ENCODE measurements at regions not wholly inside any gene's neighbourhood (a gene's known extent, or its start where the extent isn't known, plus 50 kb on each side); places are given as distances from the start of the nearest gene placed in this dataset.

DNA sequence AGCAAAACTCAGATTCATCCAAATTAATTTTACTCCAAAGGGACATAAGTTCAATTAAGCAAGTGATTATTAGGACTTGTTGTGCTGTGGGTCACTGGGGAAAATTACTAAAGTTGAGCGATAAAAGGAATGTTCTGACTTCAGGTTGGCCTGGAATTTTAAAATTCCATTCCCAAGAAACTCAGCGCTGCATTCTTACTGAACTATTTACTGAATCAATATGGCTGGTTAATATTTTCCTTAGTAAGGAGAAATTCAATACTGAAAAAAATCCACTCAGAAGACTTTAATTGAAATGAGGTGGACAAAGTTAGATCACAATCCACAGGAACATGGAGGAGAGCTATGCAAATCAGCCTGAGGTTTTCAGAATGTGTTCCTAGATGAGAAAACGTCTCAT, 578.9 kb upstream of the NR5A2 start:
- Histone ChIP-seq H3K4me3 (no peak overlapping the region), H3K27ac (peak overlapping the region; percentile 61 to 85 (median 76)), H3K36me3 (replicated peaks in 1 of 2; ENCODE audit: insufficient read depth in 1 of 2, low read depth in 2 of 2) (no peaks in the 10 kb centered on the region), H3K9me3 (no peaks in the 10 kb centered on the region), H3K27me3 (no peaks in the 10 kb centered on the region), H3K4me1 (peaks cover 32% of the 10 kb centered on the region)
- peak in 1 of 3 donors; percentile 54 for TF ChIP-seq POLR2A (IDR thresholded peaks at IDR 0.05)
- TF ChIP-seq, protein P1, sequence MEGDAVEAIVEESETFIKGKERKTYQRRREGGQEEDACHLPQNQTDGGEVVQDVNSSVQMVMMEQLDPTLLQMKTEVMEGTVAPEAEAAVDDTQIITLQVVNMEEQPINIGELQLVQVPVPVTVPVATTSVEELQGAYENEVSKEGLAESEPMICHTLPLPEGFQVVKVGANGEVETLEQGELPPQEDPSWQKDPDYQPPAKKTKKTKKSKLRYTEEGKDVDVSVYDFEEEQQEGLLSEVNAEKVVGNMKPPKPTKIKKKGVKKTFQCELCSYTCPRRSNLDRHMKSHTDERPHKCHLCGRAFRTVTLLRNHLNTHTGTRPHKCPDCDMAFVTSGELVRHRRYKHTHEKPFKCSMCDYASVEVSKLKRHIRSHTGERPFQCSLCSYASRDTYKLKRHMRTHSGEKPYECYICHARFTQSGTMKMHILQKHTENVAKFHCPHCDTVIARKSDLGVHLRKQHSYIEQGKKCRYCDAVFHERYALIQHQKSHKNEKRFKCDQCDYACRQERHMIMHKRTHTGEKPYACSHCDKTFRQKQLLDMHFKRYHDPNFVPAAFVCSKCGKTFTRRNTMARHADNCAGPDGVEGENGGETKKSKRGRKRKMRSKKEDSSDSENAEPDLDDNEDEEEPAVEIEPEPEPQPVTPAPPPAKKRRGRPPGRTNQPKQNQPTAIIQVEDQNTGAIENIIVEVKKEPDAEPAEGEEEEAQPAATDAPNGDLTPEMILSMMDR (IDR thresholded peaks at IDR 0.05) = no peak
- DNase-seq = no peak
- intact Hi-C loops (cut with DNase I) = no loop called here
- ATAC-seq = peak; percentile 92
- WGBS, 2 donors = 18 to 25% methylated on average over 3 of the region's 3 CpGs

DNA sequence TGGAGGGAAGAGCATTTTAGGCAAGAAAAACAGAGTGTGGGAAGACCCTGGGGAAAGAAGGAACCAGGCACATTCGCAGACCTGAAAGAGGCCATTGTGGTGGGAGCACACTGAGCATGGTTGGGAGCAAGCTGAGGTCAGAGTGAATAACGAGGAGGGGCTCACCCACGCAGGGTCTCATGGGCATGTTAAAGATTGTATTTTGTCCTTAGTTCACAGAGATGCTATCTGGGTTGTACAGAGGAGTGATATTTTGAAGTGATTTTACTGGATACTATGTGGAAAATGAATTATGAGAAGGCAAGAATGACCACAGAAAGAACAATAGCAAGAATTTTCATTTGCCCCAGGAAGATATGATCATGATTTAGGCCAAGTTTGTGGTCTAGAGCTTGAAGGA, 578.3 kb upstream of the NR5A2 start:
- intact Hi-C loops (cut with DNase I) = no loop called here
- no peak overlapping the region for H3K4me3 ChIP-seq
- no peaks in the 10 kb centered on the region for H3K9me3 ChIP-seq
- DNase-seq (no peak), ATAC-seq (peak; percentile 43)
- H3K27me3 ChIP-seq = no peaks in the 10 kb centered on the region
- 31 to 33% methylated on average over 3 of the region's 3 CpGs for WGBS, 2 donors
- H3K36me3 ChIP-seq (replicated peaks in 1 of 2; ENCODE audit: insufficient read depth in 1 of 2, low read depth in 2 of 2) = no peaks in the 10 kb centered on the region
- TF ChIP-seq, protein P1 (IDR thresholded peaks at IDR 0.05) = no peak
- no peak for TF ChIP-seq POLR2A (IDR thresholded peaks at IDR 0.05)
- H3K4me1 ChIP-seq = peaks cover 32% of the 10 kb centered on the region
- peak overlapping the region in 3 of 4 donors; percentile 61 to 85 (median 76) for H3K27ac ChIP-seq

DNA sequence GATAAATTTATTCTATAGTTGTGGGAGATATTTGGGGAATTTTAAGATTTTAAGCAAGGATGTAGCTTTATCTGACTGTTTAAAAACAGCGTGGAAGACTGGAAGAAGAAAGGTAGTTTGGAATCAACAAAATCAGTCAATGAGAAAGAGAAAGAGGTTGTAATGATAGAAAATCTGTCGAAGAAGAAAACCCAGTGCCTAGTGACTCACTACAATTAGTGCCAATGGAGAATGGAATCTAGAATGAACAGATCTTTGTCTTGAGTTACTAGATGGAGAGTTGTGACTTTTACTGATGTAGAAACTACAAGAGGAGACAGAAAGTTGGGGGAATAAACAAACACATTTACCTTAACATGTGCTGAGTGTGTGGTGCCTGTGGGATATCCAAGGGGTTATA, 577.8 kb upstream of the NR5A2 start:
- Histone ChIP-seq H3K27me3 (no peaks in the 10 kb centered on the region), H3K36me3 (replicated peaks in 1 of 2; ENCODE audit: insufficient read depth in 1 of 2, low read depth in 2 of 2) (no peaks in the 10 kb centered on the region), H3K4me1 (peaks cover 32% of the 10 kb centered on the region), H3K9me3 (no peaks in the 10 kb centered on the region), H3K4me3 (no peak overlapping the region), H3K27ac (peak overlapping the region in 2 of 4 donors; percentile 76 to 85)
- DNase-seq (no peak), ATAC-seq (no peak)
- TF ChIP-seq, protein P1 (IDR thresholded peaks at IDR 0.05) = no peak
- no peak for TF ChIP-seq POLR2A (IDR thresholded peaks at IDR 0.05)
- intact Hi-C loops (cut with DNase I) = no loop called here
- WGBS, 2 donors = 40 to 85% methylated on average over 2 of the region's 2 CpGs

GRCh38 chr1:199452627-199453026, 574.9 kb upstream of the NR5A2 start:
- Histone ChIP-seq H3K27ac (no peak overlapping the region), H3K4me3 (no peak overlapping the region), H3K4me1 (peaks cover 24% of the 10 kb centered on the region), H3K27me3 (no peaks in the 10 kb centered on the region), H3K9me3 (no peaks in the 10 kb centered on the region), H3K36me3 (replicated peaks in 1 of 2; ENCODE audit: insufficient read depth in 1 of 2, low read depth in 2 of 2) (no peaks in the 10 kb centered on the region)
- intact Hi-C loops (cut with DNase I) = no loop called here
- TF ChIP-seq POLR2A (IDR thresholded peaks at IDR 0.05) = no peak
- TF ChIP-seq, protein P1 (IDR thresholded peaks at IDR 0.05) = no peak
- no peak for DNase-seq
- ATAC-seq = no peak
- 73 to 78% methylated on average over 2 of the region's 2 CpGs for WGBS, 2 donors

DNA sequence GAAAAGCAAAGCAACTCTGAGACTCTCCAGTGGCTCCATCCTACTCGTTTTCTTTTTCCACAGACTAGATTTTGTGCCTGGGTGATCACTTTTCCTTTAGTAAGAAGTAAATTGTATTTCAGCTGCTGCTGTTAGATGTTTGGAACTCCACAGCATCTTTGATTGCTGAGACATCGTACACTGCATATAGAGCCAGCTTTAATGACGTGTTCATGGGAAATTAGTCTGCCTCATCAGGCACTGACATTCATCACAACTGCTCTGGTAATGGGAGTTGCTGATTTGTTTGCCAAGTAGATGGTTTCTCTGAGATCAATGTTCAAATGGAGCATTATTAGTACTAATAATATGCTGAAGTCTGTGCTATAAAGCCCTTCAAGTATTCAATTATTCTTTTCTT, 573.8 kb upstream of the NR5A2 start:
- H3K27me3 ChIP-seq = no peaks in the 10 kb centered on the region
- H3K27ac ChIP-seq = no peak overlapping the region
- intact Hi-C loops (cut with DNase I) = no loop called here
- TF ChIP-seq POLR2A (IDR thresholded peaks at IDR 0.05) = no peak
- TF ChIP-seq, protein P1 (IDR thresholded peaks at IDR 0.05) = no peak
- WGBS, 2 donors = 69% methylated on average over 3 of the region's 3 CpGs
- no peak overlapping the region for H3K4me3 ChIP-seq
- no peak for ATAC-seq
- DNase-seq = no peak
- H3K9me3 ChIP-seq = no peaks in the 10 kb centered on the region
- no peaks in the 10 kb centered on the region for H3K36me3 ChIP-seq (replicated peaks in 1 of 2; ENCODE audit: insufficient read depth in 1 of 2, low read depth in 2 of 2)
- peaks cover 13% of the 10 kb centered on the region for H3K4me1 ChIP-seq
